ENCODE measurements at regions not wholly inside any gene's neighbourhood (a gene's known extent, or its start where the extent isn't known, plus 50 kb on each side); places are given as distances from the start of the nearest gene placed in this dataset.

DNA sequence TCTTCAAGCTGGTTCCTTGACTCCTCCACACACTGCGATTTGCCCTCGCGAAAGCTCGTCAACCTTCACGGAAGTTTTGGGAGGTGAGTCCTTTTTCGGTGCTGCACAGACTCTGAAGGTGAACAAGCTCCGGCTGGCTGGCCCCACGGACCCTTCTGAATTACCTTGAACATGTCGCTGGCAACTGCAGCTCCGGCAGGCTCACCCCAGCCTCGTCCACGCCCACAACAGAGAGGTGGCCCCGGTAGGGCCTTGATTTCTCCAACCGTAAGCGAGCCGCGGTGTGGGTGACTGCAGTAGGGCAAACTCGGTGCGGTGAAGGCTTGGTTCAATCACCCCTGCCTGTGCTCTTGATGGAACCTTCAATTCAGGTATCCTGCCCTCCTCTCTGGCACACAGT lies 1020.7 kb upstream of the GOT2 start:
- no peak for DNase-seq

DNA sequence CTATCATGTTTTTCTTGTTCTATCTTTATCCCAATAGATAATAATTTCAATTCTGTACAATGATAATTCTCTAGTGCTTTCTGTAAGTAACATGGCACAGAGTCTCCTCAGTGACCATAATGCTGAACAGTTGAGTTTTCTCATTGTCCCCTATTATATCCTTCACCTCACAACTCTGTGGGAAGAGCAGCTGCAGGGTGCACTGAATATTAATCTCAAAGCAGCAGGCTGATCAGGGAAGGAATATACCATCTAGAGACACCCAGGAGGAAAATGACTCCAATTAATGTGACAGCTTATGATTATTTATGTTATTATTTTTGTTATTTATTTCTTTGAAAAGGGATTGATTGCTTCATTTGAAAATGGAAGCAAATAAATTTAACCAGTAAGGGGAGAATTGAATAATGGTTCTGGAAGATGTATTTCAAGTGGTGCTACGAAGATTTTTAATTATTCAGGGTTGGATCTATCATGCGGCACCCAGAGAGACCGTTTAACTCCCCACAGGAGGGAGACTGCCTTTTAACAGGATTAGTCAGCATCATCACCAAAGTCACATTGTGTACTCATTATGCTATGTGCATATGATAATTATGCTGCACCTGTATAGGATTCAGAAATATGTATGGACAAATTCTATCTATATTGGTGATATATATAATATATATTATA lies 1015.7 kb upstream of the GOT2 start:
- no peak for DNase-seq

DNA sequence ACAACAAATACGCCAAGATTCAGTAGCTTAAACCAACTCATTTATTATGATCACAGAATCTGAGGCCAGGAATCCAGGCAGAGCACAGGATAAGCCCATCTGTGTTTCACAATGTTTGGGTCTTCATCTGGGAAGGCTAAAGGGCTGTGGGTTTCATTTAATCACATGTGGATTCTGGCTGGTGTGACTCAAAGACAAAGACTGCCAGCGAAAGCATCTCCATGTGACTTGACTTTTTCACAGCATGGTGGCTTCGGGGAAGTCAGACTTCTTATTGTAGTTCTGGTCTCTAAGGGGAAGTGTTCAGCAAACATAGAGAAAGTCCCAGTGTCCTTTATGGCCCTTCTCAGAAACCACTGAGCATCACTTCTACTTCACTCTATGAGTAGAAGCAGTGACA lies 1014.4 kb upstream of the GOT2 start:
- no peak for DNase-seq

DNA sequence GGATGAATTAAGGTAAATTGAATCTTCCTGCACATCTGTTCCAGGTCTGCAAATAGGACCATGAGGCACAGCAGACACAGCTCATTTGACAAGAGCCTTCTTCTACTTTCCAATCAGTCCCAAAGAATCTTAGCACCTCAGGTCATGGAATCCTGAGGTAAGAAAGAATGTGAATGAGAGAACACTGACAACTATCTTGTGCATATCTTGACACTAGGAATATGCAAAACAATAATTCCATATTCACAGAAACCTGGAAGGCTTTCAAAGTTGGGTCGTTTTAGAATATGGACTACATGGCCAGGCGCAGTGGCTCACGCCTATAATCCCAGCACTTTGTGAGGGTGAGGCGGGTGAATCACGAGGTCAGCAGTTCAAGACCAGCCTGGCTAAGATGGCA lies 1009.4 kb upstream of the GOT2 start:
- no peak for DNase-seq

DNA sequence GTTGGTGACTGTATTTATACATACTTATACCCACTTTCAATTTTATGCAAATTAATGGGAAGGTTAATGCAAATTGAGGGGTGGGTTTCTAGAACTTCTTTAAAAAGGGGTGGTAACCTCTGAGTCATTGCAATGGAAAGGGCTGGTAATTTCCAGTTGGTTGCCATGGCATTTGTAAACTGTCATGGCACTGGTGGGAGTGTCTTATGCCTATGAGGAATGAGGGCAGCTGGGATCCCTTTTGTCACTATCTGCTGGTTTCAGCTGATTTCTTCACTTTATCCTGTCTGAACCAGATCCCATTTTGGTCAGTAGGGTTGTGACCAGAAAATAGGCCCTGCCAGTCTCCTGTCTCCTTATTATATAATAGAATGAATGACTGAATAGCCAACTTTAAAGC lies 1006.7 kb upstream of the GOT2 start:
- DNase-seq: no peak

DNA sequence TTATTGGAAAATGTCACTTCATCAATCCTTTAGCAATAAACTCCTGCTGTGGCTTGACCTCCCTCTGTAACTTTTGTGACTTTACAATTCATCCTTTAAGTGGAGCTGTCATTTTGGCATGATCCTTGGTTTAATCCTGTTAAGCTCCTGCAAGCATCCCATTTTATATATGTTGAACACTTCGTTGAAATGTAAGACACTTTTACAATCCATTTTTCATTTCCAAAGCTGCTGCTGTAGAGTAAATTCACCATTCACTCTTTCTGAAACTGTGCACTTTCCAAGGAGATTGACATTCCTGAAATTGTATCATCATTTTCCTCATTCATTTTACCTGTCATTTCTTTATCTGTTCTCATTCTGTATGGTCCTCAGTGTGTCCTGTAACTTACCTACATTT lies 1003.2 kb upstream of the GOT2 start:
- no peak for DNase-seq

DNA sequence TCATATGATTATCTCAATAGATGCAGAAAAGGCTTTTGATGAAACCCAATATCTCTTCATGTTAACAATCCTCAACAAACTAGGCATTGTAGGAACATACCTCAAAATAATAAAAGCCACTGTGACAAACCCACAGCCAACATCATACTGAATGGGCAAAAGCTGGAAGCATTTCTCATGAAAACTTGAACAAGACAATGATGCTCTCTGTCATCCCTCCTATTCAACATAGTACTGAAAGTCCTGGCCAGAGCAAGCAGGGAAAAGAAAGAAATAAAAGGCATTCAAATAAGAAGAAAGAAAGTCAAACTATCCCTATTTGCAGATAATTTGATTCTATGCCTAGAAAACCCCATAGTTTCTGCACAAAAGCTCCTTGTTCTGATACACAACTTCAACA lies 999.2 kb upstream of the GOT2 start:
- DNase-seq: no peak

DNA sequence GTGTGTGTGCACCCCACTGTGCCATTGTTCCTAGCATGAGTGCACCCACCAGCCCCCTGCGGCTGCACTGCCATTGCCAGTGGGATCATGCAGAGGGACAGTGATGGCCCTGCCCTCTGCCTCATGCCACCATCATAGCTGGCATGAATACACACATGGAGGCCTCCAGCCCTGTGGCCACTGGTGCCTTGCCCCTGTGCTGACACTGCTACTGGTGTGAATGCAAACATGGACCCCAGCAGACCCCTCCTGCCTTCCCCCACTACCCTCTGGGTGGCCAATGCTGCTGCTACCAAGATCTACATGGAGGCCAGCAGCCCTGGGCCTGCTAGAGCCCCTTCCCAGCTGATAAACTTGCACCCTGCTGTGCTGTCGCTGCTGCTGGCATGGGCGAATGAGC lies 995.5 kb upstream of the GOT2 start:
- DNase-seq: no peak

DNA sequence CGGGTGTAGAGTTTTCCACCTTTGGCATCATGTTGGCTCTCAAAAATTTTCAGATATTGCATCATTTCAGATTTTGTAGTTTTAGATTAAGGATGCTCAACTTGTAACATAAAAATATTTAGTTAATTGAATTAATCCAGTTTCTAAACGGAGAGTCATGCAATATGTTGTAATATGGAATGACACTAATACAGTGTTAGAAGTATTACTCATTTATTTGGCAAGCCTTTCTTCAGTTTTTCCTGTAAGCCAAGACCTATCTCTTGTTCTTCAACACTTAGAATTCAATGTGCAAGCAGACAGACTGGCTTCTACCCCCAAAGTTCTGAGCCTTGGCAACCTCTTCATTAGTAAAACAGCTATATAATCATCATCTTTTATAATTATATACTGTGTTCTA lies 985.0 kb upstream of the GOT2 start:
- no peak for DNase-seq

DNA sequence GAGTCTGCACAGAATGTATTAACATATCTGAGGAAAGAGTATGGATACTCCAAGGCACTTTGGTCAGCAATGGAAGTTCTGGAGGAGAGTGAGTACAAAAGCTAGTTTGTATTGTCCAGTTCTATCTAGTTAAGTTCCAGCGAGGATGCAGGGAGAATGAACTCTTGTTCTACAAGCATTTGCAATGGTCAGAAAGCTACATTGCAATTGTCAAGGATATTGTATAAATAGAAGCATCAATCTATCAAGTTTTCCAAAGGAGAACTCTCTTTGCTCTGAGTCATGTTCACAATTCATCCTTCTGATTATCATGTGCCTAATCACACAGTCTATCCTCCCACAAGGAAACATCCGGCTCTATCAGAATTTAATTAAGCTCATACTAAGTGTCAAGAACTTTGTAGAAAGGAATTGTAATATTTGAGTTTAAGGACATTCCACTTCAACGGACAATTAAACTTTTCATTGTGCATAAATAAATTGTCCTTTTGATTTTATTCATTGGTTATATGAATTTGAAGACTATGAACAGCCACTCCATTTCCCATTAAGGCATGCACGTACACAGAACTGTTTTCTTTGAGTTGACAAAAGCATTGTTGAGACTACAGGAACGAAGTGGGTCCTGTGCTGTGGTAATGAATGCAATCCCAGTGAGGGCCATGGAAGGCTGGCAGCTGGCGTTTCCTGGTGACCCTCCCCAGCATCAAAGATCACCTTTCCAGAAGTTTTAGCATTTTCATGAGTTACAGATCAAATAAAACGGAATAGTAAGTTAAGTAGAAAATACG lies 973.5 kb upstream of the GOT2 start:
- DNase-seq: no peak

DNA sequence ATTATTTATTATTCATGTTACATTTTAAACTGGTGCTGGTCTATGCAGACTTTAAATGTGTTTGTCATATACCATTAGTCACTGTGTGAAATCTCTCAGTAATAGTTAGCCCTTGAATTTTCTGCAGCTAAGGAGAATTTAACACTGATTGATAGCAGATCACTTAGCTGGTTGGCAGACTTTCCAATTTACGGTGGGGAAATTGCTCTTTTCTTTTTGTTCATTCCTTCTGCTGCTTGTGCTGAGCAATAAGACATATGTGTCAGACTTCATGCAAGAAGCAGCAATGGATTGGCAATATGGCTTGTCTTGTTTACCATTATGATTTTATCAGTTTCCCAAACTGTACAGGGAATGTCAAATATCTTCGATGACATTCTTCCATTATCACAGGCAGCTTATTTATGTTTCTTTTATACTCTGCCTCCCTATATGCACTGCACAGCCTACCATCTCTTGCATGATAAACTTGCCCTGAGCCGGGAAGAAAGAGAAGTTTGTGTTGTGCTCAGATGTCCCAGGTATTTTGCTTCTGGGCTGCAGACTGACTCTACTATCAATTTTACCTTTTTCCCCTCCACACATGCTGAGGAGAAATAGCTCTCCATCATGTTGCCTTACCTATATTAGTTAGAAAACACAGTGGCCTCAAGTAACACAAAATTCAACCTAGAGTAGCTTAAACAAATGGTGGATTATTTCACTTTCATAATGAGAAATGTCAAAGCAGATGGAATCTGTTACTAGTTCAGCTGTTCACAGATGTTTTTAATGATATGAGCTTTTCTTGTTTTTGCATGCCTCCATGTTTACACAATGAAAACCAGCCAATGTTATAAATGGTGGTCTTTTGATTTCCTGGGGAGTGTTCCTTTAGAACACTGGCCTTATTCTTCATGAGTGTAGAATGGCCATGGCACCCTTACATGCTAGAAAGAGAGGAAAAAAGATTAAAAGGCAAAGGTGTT lies 968.1 kb upstream of the GOT2 start:
- no peak for DNase-seq

DNA sequence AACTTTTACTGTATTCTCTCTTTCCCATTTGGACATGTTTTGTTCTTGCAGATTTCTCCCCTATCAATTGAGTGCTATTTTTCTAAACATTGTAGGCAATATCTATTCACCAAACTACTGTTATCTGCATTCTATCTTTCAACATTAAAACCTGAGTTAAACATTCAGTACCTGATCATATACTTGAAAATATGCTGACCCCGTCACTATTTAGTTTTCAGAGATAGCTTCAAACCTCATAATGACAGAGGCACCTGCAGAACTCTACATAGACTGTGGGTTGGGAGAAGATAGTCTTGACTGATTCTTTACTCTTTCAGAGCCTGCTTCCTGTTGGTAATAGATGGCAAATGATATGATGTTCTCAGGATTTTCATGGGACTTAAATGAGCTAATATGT lies 965.7 kb upstream of the GOT2 start:
- no peak for DNase-seq

DNA sequence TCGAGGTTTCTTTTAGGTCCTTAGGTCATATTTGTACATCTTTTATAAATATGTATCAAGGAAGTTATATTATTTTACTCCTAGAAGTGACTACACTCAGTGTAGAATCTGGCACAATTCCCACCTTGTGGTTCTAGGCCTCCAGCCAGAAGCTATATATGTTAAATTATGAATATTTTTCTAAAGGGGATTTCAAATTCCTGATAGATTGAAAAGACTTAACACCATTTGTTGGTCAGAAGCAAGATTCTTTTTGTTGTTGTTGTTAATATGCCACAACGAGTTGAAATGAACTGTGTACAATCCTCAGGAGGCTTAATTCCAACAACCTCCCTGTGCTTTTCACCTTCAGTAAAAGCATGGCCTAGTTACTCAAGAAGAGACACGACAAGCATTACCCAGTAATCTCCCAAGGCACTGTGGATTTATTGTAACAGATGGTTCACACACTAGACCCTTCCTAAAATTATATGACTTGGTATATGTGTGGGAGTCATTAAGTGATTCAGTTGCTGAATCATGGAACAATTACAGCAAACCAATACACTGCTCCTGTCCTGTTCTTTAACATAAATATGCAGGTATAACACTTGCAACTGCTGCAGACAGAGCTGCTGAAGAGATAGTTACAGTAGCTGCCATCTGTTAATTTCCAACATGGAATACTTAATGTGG lies 964.4 kb upstream of the GOT2 start:
- DNase-seq: no peak

DNA sequence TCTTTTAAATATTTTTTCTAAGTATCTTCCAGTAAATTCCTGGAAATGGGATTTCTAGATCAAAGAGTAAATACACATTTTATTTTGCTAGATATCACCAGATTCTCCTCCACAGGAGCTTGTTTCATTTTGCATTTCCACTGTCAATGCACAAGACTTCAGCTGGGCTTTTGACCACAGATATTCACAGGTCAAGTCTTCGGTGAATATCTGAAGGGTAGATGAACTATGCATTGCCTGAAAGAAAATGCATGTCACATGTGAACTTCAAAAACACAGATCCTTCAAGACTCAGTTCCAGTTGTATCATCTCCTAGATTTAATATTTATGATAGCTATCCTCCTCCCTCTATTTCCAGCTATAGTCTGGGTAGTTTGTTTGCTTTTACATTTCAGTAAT lies 963.6 kb upstream of the GOT2 start:
- DNase-seq: no peak

DNA sequence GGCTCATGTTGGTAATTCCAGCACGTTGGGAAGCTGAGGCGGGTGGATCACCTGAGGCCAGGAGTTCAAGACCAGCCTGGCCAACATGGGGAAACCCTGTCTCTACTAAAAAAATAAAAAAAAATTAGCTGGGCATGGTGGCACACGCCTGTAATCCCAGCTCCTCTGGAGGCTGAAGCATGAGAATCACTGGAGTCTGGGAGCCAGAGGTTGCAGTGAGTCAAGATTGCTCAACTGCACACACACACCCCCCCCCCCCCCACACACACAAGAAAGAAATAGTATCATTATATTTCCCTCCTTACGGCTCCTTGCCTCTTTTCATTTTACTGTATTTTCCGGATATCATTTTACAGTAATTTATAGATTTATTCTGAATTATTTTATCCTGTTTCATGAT lies 963.1 kb upstream of the GOT2 start:
- no peak for DNase-seq

DNA sequence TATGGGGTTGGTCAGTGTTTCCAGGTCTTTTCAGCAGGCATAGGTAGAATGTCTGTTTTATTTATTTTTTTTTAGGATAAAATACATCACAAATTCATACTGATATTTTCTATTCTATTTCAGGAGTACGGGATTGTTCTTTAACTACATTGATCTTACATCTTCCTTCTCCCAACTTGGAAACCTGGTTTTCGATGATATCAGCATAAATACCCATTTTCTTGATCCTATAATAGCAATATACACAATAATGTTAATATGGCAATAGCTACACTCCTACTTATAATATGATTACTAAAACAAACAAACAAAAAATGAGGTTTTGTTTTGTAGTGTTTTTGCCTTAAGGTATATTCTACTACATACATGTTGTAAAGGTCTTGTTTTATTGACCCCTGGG lies 962.4 kb upstream of the GOT2 start:
- DNase-seq: no peak

DNA sequence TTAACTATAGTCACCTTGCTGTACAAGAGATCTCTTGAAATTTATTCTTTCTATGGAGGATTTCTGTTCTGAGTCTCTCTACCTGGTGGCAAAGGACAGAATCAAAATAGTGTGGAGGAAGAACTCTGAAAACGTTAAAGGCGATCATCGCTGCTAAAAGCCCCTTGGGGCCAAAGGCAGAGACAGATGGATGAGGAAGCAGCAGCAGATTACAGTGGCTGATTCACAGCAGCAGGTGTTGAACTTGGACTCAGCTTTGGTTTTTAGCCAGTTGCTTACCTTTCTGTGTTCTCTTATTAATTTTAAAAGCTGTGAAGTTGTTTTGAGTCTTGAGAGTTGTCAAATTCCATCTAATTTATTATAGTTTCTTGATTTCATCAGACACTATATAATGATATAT lies 956.1 kb upstream of the GOT2 start:
- DNase-seq: no peak

DNA sequence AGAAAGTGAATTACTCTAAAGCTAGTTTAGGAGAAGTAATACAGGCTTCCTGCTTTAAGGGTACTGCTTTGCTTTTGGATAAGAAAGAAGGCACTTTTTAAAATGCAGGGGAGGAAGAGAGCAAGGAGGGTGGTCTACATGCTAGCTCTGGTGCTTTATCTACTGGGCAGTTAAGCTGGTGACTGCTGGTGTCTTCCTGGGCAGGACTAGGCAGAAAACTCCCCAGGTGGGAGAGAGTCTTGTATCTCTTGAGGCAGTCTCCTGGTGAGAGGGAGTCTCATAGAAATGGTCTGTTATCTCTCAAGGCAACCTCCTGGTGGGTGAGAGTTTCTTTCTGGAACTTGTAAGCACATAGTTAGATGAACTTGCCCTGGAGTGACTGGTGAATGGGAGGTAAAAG lies 953.9 kb upstream of the GOT2 start:
- DNase-seq: no peak

DNA sequence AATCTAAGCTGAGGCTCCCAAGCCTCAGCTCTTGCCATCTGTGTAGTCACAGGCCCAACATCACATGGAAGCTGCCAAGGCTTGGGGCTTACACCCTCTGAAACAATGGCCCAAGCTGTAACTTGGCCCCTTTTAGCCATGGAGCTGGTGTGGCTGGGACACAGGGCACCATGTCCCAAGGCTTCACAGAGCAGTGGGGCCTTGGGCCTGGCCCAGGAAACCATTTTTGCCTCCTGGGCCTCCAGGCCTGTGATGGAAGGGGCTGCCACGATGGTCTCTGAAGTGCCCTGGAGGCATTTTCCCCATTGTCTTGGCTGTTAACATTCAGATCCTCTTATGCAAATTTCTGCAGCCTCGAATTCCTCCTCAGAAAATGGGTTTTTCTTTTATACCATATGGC lies 952.3 kb upstream of the GOT2 start:
- DNase-seq: no peak

DNA sequence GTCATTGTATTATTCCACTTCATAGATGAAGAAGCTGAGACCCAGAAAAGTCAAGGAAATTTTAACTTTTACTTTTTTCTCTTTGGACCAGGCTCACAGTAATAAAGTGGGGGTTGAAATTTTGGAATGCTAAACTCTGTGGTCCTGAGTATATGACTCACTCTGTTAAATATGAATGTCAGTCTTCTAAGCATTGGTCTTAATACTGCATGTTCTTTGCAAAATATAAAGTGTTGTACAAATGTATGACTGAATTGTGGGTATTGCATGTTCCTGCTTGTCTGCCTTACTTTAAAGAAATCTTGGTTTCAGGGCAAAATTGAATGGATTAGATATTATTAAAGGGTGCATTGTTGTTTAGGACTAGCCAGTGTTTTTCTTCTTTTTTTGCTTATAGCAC lies 950.8 kb upstream of the GOT2 start:
- DNase-seq: no peak

DNA sequence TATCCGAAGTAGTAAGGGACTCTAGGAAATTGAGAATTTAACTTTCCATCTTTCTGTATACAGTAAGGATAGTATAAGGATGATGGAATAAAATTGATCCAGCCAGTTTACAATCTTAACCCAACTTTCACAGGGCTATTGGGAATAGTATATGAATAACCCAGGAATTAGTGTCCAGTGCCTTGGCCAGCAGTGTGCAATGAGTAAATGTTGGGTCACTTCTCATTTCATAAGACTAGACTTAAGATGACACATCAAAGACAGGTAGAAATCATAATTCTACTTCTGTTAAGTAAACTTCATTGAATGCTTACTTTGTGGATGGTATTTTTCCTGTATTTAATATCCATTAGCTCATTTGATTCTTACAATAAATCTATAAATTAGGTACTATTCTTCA lies 949.6 kb upstream of the GOT2 start:
- no peak for DNase-seq

DNA sequence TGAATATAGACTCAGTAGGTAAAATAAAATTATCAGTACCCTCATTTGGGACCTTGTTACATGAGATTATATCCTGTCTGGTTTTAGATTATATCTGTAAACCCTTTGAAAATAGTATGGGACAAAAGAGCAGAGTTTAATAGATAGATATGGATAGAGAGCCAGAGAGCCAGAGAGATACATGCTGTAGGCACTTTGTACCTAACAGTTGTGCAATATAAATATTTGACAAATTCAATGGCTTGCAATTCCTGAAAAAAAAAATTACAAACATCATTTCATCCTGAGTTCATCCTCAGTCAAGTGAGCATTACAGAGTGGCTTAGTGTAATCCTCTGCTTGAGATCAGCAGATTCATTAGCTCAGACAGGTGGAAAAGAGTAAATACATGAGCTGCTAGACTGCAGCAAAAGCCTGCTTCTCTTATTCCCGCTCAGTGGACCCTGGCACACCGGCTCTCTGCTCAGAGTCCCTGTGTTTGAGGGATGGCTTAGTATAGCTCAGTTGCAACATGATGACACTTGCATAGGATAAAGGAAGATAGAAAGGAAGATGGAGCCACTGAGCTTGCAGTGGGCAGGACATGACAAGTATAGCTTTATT lies 931.6 kb upstream of the GOT2 start:
- DNase-seq: no peak

DNA sequence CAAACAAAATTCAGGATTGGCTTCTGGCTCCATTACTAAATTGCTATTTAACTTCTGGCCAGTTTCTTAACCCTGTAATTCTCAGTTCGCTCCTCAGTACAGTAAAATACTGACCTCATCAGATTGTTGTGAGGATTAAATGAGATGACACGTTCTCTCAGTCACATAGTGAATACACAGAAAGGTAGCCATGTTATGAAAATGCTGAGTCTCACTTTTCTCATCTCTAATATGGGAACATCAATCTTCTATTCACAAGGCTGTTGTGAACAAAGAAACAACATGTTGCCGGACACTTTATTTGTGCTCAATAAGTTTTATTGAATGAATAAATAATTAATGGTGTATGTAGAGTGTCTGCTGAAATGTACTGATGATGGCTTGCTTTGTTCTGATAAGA lies 924.5 kb upstream of the GOT2 start:
- no peak for DNase-seq
